DND-41 (cell line): ENCODE measurements at regions not wholly inside any gene's neighbourhood (a gene's known extent, or its start where the extent isn't known, plus 50 kb on each side); places are given as distances from the start of the nearest gene placed in this dataset.

Source experiments
- ATAC-seq: fragments of 200-7000 bp; cut with Tn5 transposase; 3 replicates; pipeline ENCODE4 v1.9.1; 2021; ENCODE audit warnings: low read depth; ENCODE audit not compliant: insufficient read depth
- DNase-seq: peaks from one replicate; pipeline ENCODE4 v3.0.0-alpha.2; 2020
- H2AFZ ChIP-seq: 2 replicates; pipeline ENCODE4 v1.6.0; 2012; ENCODE audit warnings: low read depth, low read length
- H3K27ac ChIP-seq: 2 replicates; pipeline ENCODE4 v1.5.1; 2012; ENCODE audit warnings: low read length, inconsistent platforms
- H3K27me3 ChIP-seq: fragments of 200-600 bp; sonication (generic); 2 replicates; pipeline ENCODE4 v1.6.0; 2012; ENCODE audit warnings: low read length, mild to moderate bottlenecking, inconsistent platforms; ENCODE audit not compliant: insufficient read depth, poor library complexity
- H3K36me3 ChIP-seq: 2 replicates; pipeline ENCODE4 v1.5.1; 2012; ENCODE audit warnings: low read length, inconsistent platforms; ENCODE audit not compliant: insufficient read depth
- H3K4me1 ChIP-seq: 2 replicates; pipeline ENCODE4 v1.5.1; 2012; ENCODE audit warnings: mild to moderate bottlenecking, low read length; ENCODE audit not compliant: insufficient read depth
- H3K4me2 ChIP-seq: 2 replicates; pipeline ENCODE4 v1.6.0; 2012; ENCODE audit warnings: mild to moderate bottlenecking, moderate library complexity, low read length, inconsistent platforms; ENCODE audit not compliant: insufficient read depth
- H3K4me3 ChIP-seq, 2 experiments: fragments of 200-600 bp in 1 of 2; shearing (Covaris generic) in 1 of 2; 2 replicates each; pipeline ENCODE4 v1.5.1; 2012 to 2016; ENCODE audit warnings: inconsistent platforms in 2 of 2, low read length in 2 of 2, mild to moderate bottlenecking in 2 of 2, low read depth in 1 of 2, moderate library complexity in 1 of 2
- H3K79me2 ChIP-seq: 2 replicates; pipeline ENCODE4 v1.6.0; 2012; ENCODE audit warnings: low read length, inconsistent platforms; ENCODE audit not compliant: insufficient read depth
- H3K9ac ChIP-seq: 2 replicates; pipeline ENCODE4 v1.6.0; 2012; ENCODE audit warnings: low read depth, mild to moderate bottlenecking, inconsistent platforms, low read length, moderate library complexity
- H3K9me3 ChIP-seq: 2 replicates; pipeline ENCODE4 v1.5.1; 2012; ENCODE audit warnings: low read length, moderate library complexity, mild to moderate bottlenecking, inconsistent platforms; ENCODE audit not compliant: insufficient read depth, severe bottlenecking
- H4K20me1 ChIP-seq: 2 replicates; pipeline ENCODE4 v1.6.0; 2012; ENCODE audit warnings: low read length; ENCODE audit not compliant: insufficient read depth
- EZH2 ChIP-seq: IDR thresholded peaks from 3 replicates; pipeline ENCODE4 v1.6.1; 2012; ENCODE audit warnings: borderline replicate concordance, low read depth, mild to moderate bottlenecking, moderate library complexity, low read length, inconsistent platforms; ENCODE audit not compliant: severe bottlenecking
- TF ChIP-seq, protein P1 (sequence below): IDR thresholded peaks from 2 replicates; pipeline ENCODE4 v1.5.1; 2012; ENCODE audit warnings: borderline replicate concordance, low read length, moderate library complexity, mild to moderate bottlenecking; ENCODE audit not compliant: poor library complexity, severe bottlenecking; ENCODE audit errors: extremely low read depth

DNA sequence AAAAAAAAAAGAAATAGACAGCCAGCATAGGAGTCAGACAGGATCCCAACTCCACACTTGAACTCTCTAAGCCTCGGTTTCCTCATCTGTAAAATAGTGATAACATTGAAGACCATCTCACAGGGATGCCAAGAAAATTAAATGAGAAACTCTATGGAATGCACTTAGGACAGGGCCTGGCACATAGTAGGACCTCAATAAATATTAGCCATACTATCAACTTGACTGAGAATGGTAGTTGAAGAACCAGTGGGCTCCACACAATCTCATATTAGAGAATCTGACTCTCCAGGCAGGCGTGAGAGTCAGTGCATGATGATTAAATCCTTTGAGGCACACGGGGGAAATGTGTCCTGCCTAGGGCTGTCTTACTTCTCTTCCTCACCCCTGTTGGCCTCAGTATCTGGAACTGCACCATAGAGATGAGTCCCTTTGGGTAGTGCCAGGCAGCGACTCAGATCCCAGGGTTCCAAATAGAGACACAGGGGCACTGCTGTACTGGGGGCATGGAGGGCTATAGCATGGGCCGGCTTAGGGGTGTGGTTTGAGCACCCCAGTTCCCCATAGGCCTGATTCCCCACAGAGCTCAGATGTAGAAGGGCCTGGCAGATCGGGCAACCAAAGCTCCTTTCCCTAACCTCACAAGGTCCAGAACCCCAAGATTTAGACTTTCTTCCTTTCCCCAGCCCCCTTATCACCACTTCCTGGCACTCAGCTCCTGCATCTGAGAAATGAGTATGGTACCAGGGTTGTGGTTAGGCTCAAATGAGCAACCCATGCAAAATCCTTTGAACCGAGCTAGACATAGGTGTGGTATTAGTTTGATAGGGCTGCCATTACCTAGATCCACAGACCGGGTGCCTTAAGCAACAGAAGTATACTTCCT, 51.3 kb upstream of the CAB39 start:
- Histone ChIP-seq H2AFZ (no peak overlapping the region), H4K20me1 (no peaks in the 10 kb centered on the region), H3K4me3 (no peak overlapping the region), H3K36me3 (no peaks in the 10 kb centered on the region), H3K79me2 (no peaks in the 10 kb centered on the region), H3K4me2 (no peak overlapping the region), H3K9ac (no peak overlapping the region), H3K27ac (no peak overlapping the region), H3K4me1 (peaks cover 4% of the 10 kb centered on the region; the same call in 1 of the 2 replicates), H3K9me3 (no peaks in the 10 kb centered on the region), H3K27me3 (no peaks in the 10 kb centered on the region)
- peak; percentile 59 for ATAC-seq
- TF ChIP-seq, protein P1, sequence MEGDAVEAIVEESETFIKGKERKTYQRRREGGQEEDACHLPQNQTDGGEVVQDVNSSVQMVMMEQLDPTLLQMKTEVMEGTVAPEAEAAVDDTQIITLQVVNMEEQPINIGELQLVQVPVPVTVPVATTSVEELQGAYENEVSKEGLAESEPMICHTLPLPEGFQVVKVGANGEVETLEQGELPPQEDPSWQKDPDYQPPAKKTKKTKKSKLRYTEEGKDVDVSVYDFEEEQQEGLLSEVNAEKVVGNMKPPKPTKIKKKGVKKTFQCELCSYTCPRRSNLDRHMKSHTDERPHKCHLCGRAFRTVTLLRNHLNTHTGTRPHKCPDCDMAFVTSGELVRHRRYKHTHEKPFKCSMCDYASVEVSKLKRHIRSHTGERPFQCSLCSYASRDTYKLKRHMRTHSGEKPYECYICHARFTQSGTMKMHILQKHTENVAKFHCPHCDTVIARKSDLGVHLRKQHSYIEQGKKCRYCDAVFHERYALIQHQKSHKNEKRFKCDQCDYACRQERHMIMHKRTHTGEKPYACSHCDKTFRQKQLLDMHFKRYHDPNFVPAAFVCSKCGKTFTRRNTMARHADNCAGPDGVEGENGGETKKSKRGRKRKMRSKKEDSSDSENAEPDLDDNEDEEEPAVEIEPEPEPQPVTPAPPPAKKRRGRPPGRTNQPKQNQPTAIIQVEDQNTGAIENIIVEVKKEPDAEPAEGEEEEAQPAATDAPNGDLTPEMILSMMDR, result no peak
- TF ChIP-seq EZH2, result no peak
- peak; percentile 20 for DNase-seq
